GM12892 (cell line): ENCODE measurements at regions not wholly inside any gene's neighbourhood (a gene's known extent, or its start where the extent isn't known, plus 50 kb on each side); places are given as distances from the start of the nearest gene placed in this dataset.

Source experiments
- POLR2A ChIP-seq: IDR thresholded peaks from 2 replicates; pipeline ENCODE4 v1.6.1; 2011; ENCODE audit warnings: low read depth, low read length, control low read depth
- POLR2AphosphoS5 ChIP-seq: IDR thresholded peaks from 2 replicates; pipeline ENCODE4 v1.6.1; 2011; ENCODE audit warnings: low read depth, low read length, control low read depth

GRCh38 chr7:33776788-33777187 lies 128.6 kb upstream of the BMPER start:
- TF ChIP-seq POLR2A (no peak), POLR2AphosphoS5 (no peak)
